ENCODE measurements at regions not wholly inside any gene's neighbourhood (a gene's known extent, or its start where the extent isn't known, plus 50 kb on each side); places are given as distances from the start of the nearest gene placed in this dataset.

GRCh38 chr16:62642677-62643076, 606.4 kb upstream of the CDH8 start:
- TF ChIP-seq, protein P1, sequence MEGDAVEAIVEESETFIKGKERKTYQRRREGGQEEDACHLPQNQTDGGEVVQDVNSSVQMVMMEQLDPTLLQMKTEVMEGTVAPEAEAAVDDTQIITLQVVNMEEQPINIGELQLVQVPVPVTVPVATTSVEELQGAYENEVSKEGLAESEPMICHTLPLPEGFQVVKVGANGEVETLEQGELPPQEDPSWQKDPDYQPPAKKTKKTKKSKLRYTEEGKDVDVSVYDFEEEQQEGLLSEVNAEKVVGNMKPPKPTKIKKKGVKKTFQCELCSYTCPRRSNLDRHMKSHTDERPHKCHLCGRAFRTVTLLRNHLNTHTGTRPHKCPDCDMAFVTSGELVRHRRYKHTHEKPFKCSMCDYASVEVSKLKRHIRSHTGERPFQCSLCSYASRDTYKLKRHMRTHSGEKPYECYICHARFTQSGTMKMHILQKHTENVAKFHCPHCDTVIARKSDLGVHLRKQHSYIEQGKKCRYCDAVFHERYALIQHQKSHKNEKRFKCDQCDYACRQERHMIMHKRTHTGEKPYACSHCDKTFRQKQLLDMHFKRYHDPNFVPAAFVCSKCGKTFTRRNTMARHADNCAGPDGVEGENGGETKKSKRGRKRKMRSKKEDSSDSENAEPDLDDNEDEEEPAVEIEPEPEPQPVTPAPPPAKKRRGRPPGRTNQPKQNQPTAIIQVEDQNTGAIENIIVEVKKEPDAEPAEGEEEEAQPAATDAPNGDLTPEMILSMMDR (IDR thresholded peaks at IDR 0.05; ENCODE audit: poor library complexity) = no peak
- TF ChIP-seq EZH2 (IDR thresholded peaks at IDR 0.05; ENCODE audit: borderline replicate concordance) = no peak
